GM12875 (cell line): ENCODE measurements at regions not wholly inside any gene's neighbourhood (a gene's known extent, or its start where the extent isn't known, plus 50 kb on each side); places are given as distances from the start of the nearest gene placed in this dataset.

Source experiments
- H3K4me3 ChIP-seq: one replicate; pipeline ENCODE4 v1.5.1; 2011; ENCODE audit warnings: low read depth, low read length, control low read depth
- TF ChIP-seq, protein P1 (sequence below): IDR thresholded peaks from 2 replicates; pipeline ENCODE4 v1.5.1; 2011; ENCODE audit warnings: low read depth, mild to moderate bottlenecking, control low read depth, inconsistent platforms, low read length, moderate library complexity, borderline replicate concordance; ENCODE audit not compliant: insufficient read depth

DNA sequence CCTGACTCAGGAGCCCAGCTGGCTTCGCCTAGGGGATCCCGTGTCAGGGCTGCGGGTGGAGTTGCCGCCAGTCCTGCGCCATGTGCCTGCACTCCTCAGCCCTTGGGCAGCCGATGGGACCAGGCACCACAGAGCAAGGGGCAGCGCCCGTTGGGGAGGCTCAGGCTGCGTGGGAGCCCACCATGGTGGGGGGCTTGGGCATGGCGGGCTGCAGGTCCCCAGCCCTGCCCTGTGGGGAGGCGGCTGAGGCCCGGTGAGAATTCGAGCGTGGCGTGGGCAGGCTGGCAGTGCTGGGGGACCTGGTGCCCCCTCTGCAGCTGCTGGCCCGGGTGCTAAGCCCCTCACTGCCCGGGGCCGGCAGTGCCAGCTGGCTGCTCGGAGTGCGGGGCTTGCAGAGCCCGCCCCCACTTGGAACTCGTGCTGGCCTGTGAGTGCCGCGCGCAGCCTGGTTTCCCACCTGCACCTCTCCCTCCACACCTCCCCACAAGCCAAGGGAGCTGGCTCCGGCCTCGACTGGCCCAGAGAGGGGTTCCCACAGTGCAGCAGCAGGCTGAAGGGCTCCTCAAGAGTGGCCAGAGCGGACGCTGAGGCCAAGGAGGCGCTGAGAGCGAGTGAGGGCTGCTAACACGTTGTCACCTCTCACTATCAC lies 135.1 kb upstream of the SEL1L start:
- TF ChIP-seq, protein P1, sequence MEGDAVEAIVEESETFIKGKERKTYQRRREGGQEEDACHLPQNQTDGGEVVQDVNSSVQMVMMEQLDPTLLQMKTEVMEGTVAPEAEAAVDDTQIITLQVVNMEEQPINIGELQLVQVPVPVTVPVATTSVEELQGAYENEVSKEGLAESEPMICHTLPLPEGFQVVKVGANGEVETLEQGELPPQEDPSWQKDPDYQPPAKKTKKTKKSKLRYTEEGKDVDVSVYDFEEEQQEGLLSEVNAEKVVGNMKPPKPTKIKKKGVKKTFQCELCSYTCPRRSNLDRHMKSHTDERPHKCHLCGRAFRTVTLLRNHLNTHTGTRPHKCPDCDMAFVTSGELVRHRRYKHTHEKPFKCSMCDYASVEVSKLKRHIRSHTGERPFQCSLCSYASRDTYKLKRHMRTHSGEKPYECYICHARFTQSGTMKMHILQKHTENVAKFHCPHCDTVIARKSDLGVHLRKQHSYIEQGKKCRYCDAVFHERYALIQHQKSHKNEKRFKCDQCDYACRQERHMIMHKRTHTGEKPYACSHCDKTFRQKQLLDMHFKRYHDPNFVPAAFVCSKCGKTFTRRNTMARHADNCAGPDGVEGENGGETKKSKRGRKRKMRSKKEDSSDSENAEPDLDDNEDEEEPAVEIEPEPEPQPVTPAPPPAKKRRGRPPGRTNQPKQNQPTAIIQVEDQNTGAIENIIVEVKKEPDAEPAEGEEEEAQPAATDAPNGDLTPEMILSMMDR = no peak
- H3K4me3 ChIP-seq = no peak overlapping the region

DNA sequence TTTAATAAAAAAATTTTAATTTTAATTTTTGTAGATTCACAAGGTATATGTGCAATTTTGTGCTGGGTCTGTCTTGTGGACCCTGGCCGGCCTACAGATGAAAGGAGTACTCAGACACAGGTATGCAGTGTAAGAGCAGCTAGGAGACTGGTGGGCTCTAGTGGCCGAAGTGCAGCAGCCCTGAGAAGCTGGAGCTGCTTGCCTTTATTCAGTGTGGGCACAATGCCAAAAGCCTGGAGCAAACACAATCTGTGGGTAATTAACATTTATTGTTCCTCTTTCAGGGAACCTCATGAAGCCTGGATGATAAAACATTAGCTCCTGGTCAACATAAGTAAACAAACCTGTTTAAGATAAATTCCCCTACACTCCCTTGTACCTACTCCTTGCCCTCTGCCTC lies 135.7 kb upstream of the SEL1L start:
- TF ChIP-seq, protein P1 = no peak
- H3K4me3 ChIP-seq = no peak overlapping the region

DNA sequence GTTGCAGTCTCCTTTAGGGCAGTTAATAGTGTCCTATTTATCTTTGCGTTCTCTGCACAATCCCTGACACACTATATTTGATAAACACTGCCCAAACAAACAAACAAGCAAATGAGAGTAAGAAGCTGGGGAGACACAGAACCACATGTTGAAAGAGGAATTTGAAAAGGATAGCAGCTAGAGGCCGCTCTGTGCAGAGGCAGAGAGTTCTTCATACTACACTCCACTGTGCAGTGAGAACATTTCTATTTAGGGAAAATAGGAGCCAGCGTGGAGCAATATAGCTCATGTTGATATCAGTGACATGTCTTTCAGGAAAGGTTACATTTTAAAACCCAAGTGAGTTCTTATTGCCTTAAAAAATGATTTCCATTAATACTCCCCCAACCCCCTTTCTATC lies 140.3 kb upstream of the SEL1L start:
- TF ChIP-seq, protein P1 = no peak
- H3K4me3 ChIP-seq = no peak overlapping the region

DNA sequence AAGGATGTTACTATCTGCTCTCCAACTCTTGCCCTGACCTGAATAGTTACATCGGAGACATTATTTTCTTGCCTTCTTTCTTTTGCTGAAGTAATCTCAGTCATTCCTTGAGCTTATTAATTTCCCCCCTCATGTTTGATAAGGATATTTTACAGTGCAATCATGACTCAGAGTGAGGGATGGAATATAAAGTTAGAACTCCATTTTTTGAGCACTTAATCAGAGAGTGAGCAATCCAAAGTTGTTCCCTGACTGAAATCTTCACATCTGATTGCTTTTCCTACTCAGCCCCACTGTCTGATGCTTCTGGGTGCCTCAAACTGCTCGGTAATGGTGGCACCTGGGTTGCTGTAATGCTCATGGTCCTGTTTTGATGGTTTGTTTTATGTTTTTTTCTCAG lies 142.7 kb upstream of the SEL1L start:
- TF ChIP-seq, protein P1 = no peak
- H3K4me3 ChIP-seq = no peak overlapping the region

DNA sequence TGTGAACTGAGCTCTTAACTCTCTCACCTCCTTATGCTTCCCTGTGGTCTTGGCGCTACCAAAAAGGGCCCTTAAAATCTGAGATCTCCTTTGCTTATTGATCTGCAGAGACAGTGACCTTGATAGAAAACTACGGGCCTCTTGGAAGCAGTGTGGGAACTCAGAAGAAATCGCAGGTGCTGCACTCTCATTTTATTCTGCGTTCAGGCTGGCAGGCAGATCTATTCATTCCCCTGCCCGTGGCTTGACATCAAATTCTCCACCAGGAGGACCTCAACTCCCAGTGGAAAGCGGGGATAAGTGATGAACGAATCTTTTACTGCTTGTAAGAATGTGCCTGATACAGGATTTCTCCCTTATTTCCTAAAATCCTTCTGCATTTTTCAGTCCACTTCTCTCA lies 143.2 kb upstream of the SEL1L start:
- H3K4me3 ChIP-seq = no peak overlapping the region
- TF ChIP-seq, protein P1 = no peak

DNA sequence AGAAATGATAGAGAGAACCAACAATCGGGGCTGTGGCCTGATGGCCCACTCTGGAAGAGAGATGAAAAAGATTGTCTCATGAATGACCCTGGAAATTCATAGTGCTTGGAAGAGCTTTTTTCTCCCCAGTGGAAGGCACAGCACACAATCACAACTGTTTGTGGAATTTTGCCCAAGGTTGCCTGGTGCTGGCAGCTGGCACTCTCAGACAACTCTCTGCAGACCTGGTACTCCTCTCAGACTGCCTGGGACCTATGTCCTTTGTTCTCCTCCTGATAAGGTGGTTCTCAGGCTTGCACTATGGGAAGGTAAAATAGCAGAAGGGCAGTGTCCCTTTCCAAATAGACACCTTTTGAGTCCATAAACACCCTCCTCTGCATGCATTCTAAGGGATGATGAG lies 144.1 kb upstream of the SEL1L start:
- TF ChIP-seq, protein P1 = no peak
- H3K4me3 ChIP-seq = no peak overlapping the region

DNA sequence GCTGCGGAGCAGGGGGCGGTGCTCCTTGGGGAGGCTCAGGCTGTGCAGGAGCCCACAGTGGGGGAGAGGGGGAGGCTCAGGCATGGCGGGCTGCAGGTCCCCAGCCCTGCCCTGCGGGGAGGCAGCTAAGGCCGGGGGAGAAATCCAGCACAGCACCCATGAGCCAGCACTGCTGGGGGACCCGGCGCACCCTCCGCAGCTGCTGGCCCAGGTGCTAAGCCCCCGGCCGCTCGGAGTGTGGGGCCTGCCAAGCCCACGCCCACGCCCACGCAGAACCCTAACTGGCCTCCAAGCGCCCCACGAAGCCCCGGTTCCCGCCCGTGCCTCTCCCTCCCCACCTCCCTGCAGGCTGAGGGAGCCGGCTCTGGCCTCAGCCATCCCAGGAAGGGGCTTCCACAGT lies 145.6 kb upstream of the SEL1L start:
- TF ChIP-seq, protein P1 = no peak
- H3K4me3 ChIP-seq = no peak overlapping the region
